ENCODE measurements at regions not wholly inside any gene's neighbourhood (a gene's known extent, or its start where the extent isn't known, plus 50 kb on each side); places are given as distances from the start of the nearest gene placed in this dataset.

DNA sequence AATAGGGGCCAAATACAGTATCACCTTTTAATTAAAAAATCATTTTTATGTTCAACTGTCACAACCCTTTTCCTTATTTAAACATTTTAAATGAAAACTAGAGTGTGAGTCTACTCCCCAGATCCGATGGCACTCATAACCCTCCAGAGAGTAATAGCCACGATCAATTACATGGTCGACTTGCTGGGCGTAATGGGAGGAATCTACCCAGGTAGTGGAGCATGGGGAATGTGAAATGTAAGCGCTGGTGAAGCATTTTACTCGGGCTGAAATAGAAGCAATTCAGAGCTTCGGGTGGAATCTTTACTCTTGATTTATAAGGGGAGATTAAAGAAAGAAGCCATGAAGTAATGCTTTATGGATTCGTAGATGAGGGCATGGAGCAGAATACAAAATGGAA is 321.9 kb downstream of the ACTR3B start:
- H3K27me3 ChIP-seq = no peaks in the 10 kb centered on the region
- TF ChIP-seq, protein P1, sequence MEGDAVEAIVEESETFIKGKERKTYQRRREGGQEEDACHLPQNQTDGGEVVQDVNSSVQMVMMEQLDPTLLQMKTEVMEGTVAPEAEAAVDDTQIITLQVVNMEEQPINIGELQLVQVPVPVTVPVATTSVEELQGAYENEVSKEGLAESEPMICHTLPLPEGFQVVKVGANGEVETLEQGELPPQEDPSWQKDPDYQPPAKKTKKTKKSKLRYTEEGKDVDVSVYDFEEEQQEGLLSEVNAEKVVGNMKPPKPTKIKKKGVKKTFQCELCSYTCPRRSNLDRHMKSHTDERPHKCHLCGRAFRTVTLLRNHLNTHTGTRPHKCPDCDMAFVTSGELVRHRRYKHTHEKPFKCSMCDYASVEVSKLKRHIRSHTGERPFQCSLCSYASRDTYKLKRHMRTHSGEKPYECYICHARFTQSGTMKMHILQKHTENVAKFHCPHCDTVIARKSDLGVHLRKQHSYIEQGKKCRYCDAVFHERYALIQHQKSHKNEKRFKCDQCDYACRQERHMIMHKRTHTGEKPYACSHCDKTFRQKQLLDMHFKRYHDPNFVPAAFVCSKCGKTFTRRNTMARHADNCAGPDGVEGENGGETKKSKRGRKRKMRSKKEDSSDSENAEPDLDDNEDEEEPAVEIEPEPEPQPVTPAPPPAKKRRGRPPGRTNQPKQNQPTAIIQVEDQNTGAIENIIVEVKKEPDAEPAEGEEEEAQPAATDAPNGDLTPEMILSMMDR (IDR thresholded peaks at IDR 0.05) = no peak
- no peaks in the 10 kb centered on the region for H3K36me3 ChIP-seq
- no peak overlapping the region for H3K27ac ChIP-seq
- no peaks in the 10 kb centered on the region for H3K9me3 ChIP-seq
- no peaks in the 10 kb centered on the region for H3K4me1 ChIP-seq (ENCODE audit: control insufficient read depth in 1 of 2, insufficient read depth in 1 of 2, low read depth in 1 of 2, low read length in 1 of 2)
- no peak overlapping the region for H3K4me3 ChIP-seq (ENCODE audit: low read depth in 1 of 2, low read length in 1 of 2)

DNA sequence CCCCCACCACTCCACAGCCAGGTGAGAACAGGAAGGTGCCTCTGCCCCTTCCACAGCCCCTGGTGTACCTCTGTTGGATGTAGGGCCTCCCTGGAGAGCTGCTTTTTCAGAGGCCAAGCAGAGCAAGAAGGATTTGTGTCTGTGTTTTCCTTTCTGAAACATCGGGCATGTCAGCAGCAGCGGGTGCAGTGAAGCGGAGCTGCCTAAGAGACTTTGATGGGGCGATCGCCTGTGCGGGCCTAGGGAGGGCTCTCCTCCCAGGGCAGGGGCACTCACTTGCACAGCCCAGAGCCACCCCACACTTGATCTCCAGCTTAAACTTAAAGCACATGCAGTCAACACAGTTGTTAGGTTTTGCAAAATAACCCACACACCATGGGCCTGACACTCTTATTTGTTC is 324.7 kb downstream of the ACTR3B start:
- Histone ChIP-seq H3K27me3 (no peaks in the 10 kb centered on the region), H3K4me3 (ENCODE audit: low read depth in 1 of 2, low read length in 1 of 2) (no peak overlapping the region), H3K27ac (no peak overlapping the region), H3K4me1 (ENCODE audit: control insufficient read depth in 1 of 2, insufficient read depth in 1 of 2, low read depth in 1 of 2, low read length in 1 of 2) (no peaks in the 10 kb centered on the region), H3K9me3 (no peaks in the 10 kb centered on the region), H3K36me3 (no peaks in the 10 kb centered on the region)
- TF ChIP-seq, protein P1 (IDR thresholded peaks at IDR 0.05) = no peak

DNA sequence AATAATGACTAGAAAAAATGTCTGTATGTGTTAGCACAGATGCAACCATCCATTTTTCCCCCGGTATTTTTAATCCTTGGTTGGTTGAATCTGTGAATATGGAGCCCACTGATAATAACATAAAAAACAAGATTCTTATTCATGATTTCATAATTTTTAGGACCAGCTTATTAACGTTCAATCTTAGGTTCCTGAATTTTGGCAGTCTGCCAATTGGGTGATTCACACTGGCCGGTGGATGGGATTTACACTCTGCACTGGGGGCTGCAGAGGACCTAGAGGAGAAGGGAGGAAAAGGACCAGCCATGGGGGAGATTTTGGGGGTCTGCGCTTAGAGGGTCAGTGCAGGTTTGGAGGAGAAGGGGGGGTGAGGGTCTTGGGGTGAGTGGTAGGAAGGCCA is 327.9 kb downstream of the ACTR3B start:
- Histone ChIP-seq H3K27me3 (no peaks in the 10 kb centered on the region), H3K9me3 (no peaks in the 10 kb centered on the region), H3K27ac (no peak overlapping the region), H3K4me3 (ENCODE audit: low read depth in 1 of 2, low read length in 1 of 2) (no peak overlapping the region), H3K4me1 (ENCODE audit: control insufficient read depth in 1 of 2, insufficient read depth in 1 of 2, low read depth in 1 of 2, low read length in 1 of 2) (no peaks in the 10 kb centered on the region), H3K36me3 (no peaks in the 10 kb centered on the region)
- TF ChIP-seq, protein P1 (IDR thresholded peaks at IDR 0.05) = no peak

- no peak overlapping the region for H3K4me3 ChIP-seq (ENCODE audit: low read depth in 1 of 2, low read length in 1 of 2)
- no peaks in the 10 kb centered on the region for H3K27me3 ChIP-seq
- TF ChIP-seq, protein P1 (IDR thresholded peaks at IDR 0.05) = no peak
- no peaks in the 10 kb centered on the region for H3K36me3 ChIP-seq
- no peaks in the 10 kb centered on the region for H3K9me3 ChIP-seq
- H3K27ac ChIP-seq = no peak overlapping the region
- no peaks in the 10 kb centered on the region for H3K4me1 ChIP-seq (ENCODE audit: control insufficient read depth in 1 of 2, insufficient read depth in 1 of 2, low read depth in 1 of 2, low read length in 1 of 2)
These were observed 329.0 kb downstream of the ACTR3B start for GRCh38 chr7:153088601-153089000.

GRCh38 chr7:153090209-153090608 is 330.7 kb downstream of the ACTR3B start:
- TF ChIP-seq, protein P1 (IDR thresholded peaks at IDR 0.05) = no peak
- Histone ChIP-seq H3K27ac (no peak overlapping the region), H3K27me3 (no peaks in the 10 kb centered on the region), H3K4me3 (ENCODE audit: low read depth in 1 of 2, low read length in 1 of 2) (no peak overlapping the region), H3K9me3 (no peaks in the 10 kb centered on the region), H3K4me1 (ENCODE audit: control insufficient read depth in 1 of 2, insufficient read depth in 1 of 2, low read depth in 1 of 2, low read length in 1 of 2) (no peaks in the 10 kb centered on the region), H3K36me3 (no peaks in the 10 kb centered on the region)

- Histone ChIP-seq H3K36me3 (no peaks in the 10 kb centered on the region), H3K4me1 (ENCODE audit: control insufficient read depth in 1 of 2, insufficient read depth in 1 of 2, low read depth in 1 of 2, low read length in 1 of 2) (no peaks in the 10 kb centered on the region), H3K4me3 (ENCODE audit: low read depth in 1 of 2, low read length in 1 of 2) (no peak overlapping the region), H3K27me3 (no peaks in the 10 kb centered on the region), H3K27ac (no peak overlapping the region), H3K9me3 (no peaks in the 10 kb centered on the region)
- TF ChIP-seq, protein P1 (IDR thresholded peaks at IDR 0.05) = no peak
These were observed 331.2 kb downstream of the ACTR3B start for GRCh38 chr7:153090764-153091163.

All from neutrophil (primary cell).